ENCODE measurements at regions not wholly inside any gene's neighbourhood (a gene's known extent, or its start where the extent isn't known, plus 50 kb on each side); places are given as distances from the start of the nearest gene placed in this dataset.

GRCh38 chr5:159850160-159850559 is 66.1 kb upstream of the ADRA1B start:
- peaks cover 0 to 4% (median 0%) of the 10 kb centered on the region in 5 donors for H3K27me3 ChIP-seq (ENCODE audit: control insufficient read depth in 5 of 5, insufficient read depth in 4 of 5, low read length in 5 of 5)
- no peaks in the 10 kb centered on the region for H3K4me1 ChIP-seq (ENCODE audit: control insufficient read depth in 5 of 5, insufficient read depth in 5 of 5, low read length in 5 of 5)
- H3K36me3 ChIP-seq (ENCODE audit: control insufficient read depth in 5 of 5, insufficient read depth in 5 of 5, low read length in 5 of 5) = no peaks in the 10 kb centered on the region
- H3K4me3 ChIP-seq (ENCODE audit: low read depth in 1 of 5, low read length in 5 of 5) = no peak overlapping the region
- no peak overlapping the region for H3K27ac ChIP-seq (ENCODE audit: low read depth, low read length)
- no peaks in the 10 kb centered on the region for H3K9me3 ChIP-seq (ENCODE audit: control insufficient read depth in 5 of 5, low read length in 5 of 5)
- H3K9ac ChIP-seq (ENCODE audit: low read length in 5 of 5) = no peak overlapping the region

GRCh38 chr5:159851053-159851452 is 65.2 kb upstream of the ADRA1B start:
- Histone ChIP-seq H3K9ac (ENCODE audit: low read length in 5 of 5) (no peak overlapping the region), H3K27me3 (ENCODE audit: control insufficient read depth in 5 of 5, insufficient read depth in 4 of 5, low read length in 5 of 5) (peaks cover 0 to 6% (median 0%) of the 10 kb centered on the region in 5 donors), H3K4me1 (ENCODE audit: control insufficient read depth in 5 of 5, insufficient read depth in 5 of 5, low read length in 5 of 5) (no peaks in the 10 kb centered on the region), H3K4me3 (ENCODE audit: low read depth in 1 of 5, low read length in 5 of 5) (no peak overlapping the region), H3K36me3 (ENCODE audit: control insufficient read depth in 5 of 5, insufficient read depth in 5 of 5, low read length in 5 of 5) (no peaks in the 10 kb centered on the region), H3K9me3 (ENCODE audit: control insufficient read depth in 5 of 5, low read length in 5 of 5) (no peaks in the 10 kb centered on the region), H3K27ac (ENCODE audit: low read depth, low read length) (no peak overlapping the region)

GRCh38 chr5:159854916-159855315 is 61.4 kb upstream of the ADRA1B start:
- no peaks in the 10 kb centered on the region for H3K9me3 ChIP-seq (ENCODE audit: control insufficient read depth in 5 of 5, low read length in 5 of 5)
- no peak overlapping the region for H3K27ac ChIP-seq (ENCODE audit: low read depth, low read length)
- H3K9ac ChIP-seq (ENCODE audit: low read length in 5 of 5) = no peak overlapping the region
- no peak overlapping the region for H3K4me3 ChIP-seq (ENCODE audit: low read depth in 1 of 5, low read length in 5 of 5)
- peaks cover 0 to under 1% (median 0%) of the 10 kb centered on the region in 5 donors for H3K4me1 ChIP-seq (ENCODE audit: control insufficient read depth in 5 of 5, insufficient read depth in 5 of 5, low read length in 5 of 5)
- H3K27me3 ChIP-seq (ENCODE audit: control insufficient read depth in 5 of 5, insufficient read depth in 4 of 5, low read length in 5 of 5) = peaks cover 0 to 6% (median 0%) of the 10 kb centered on the region in 5 donors
- no peaks in the 10 kb centered on the region for H3K36me3 ChIP-seq (ENCODE audit: control insufficient read depth in 5 of 5, insufficient read depth in 5 of 5, low read length in 5 of 5)

- Histone ChIP-seq H3K36me3 (ENCODE audit: control insufficient read depth in 5 of 5, insufficient read depth in 5 of 5, low read length in 5 of 5) (no peaks in the 10 kb centered on the region), H3K4me1 (ENCODE audit: control insufficient read depth in 5 of 5, insufficient read depth in 5 of 5, low read length in 5 of 5) (peaks cover 0 to 7% (median 1%) of the 10 kb centered on the region in 5 donors), H3K9me3 (ENCODE audit: control insufficient read depth in 5 of 5, low read length in 5 of 5) (no peaks in the 10 kb centered on the region), H3K9ac (ENCODE audit: low read length in 5 of 5) (no peak overlapping the region), H3K27me3 (ENCODE audit: control insufficient read depth in 5 of 5, insufficient read depth in 4 of 5, low read length in 5 of 5) (peaks cover 0 to 2% (median 0%) of the 10 kb centered on the region in 5 donors), H3K27ac (ENCODE audit: low read depth, low read length) (no peak overlapping the region), H3K4me3 (ENCODE audit: low read depth in 1 of 5, low read length in 5 of 5) (no peak overlapping the region)
Observed at GRCh38 chr5:159855476-159856191, 60.6 kb upstream of the ADRA1B start.

GRCh38 chr5:159858871-159859270 is 57.4 kb upstream of the ADRA1B start:
- Histone ChIP-seq H3K4me3 (ENCODE audit: low read depth in 1 of 5, low read length in 5 of 5) (no peak overlapping the region), H3K4me1 (ENCODE audit: control insufficient read depth in 5 of 5, insufficient read depth in 5 of 5, low read length in 5 of 5) (peaks cover 0 to 13% (median 3%) of the 10 kb centered on the region in 5 donors), H3K36me3 (ENCODE audit: control insufficient read depth in 5 of 5, insufficient read depth in 5 of 5, low read length in 5 of 5) (no peaks in the 10 kb centered on the region), H3K9ac (ENCODE audit: low read length in 5 of 5) (no peak overlapping the region), H3K9me3 (ENCODE audit: control insufficient read depth in 5 of 5, low read length in 5 of 5) (no peaks in the 10 kb centered on the region), H3K27me3 (ENCODE audit: control insufficient read depth in 5 of 5, insufficient read depth in 4 of 5, low read length in 5 of 5) (peaks cover 0 to 2% (median 0%) of the 10 kb centered on the region in 5 donors), H3K27ac (ENCODE audit: low read depth, low read length) (no peak overlapping the region)

- no peaks in the 10 kb centered on the region for H3K9me3 ChIP-seq (ENCODE audit: control insufficient read depth in 5 of 5, low read length in 5 of 5)
- H3K4me1 ChIP-seq (ENCODE audit: control insufficient read depth in 5 of 5, insufficient read depth in 5 of 5, low read length in 5 of 5) = peaks cover 0 to 19% (median 18%) of the 10 kb centered on the region in 5 donors
- no peak overlapping the region for H3K4me3 ChIP-seq (ENCODE audit: low read depth in 1 of 5, low read length in 5 of 5)
- H3K27ac ChIP-seq (ENCODE audit: low read depth, low read length) = no peak overlapping the region
- no peak overlapping the region for H3K9ac ChIP-seq (ENCODE audit: low read length in 5 of 5)
- H3K27me3 ChIP-seq (ENCODE audit: control insufficient read depth in 5 of 5, insufficient read depth in 4 of 5, low read length in 5 of 5) = no peaks in the 10 kb centered on the region
- H3K36me3 ChIP-seq (ENCODE audit: control insufficient read depth in 5 of 5, insufficient read depth in 5 of 5, low read length in 5 of 5) = no peaks in the 10 kb centered on the region
Observed at GRCh38 chr5:159861086-159861485, 55.2 kb upstream of the ADRA1B start.

- peak overlapping the region in 4 of 5 donors; percentile 13 to 53 (median 44) for H3K4me3 ChIP-seq (ENCODE audit: low read depth in 1 of 5, low read length in 5 of 5)
- H3K36me3 ChIP-seq (ENCODE audit: control insufficient read depth in 5 of 5, insufficient read depth in 5 of 5, low read length in 5 of 5) = no peaks in the 10 kb centered on the region
- peaks cover 0 to 19% (median 17%) of the 10 kb centered on the region in 5 donors for H3K4me1 ChIP-seq (ENCODE audit: control insufficient read depth in 5 of 5, insufficient read depth in 5 of 5, low read length in 5 of 5)
- H3K27ac ChIP-seq (ENCODE audit: low read depth, low read length) = peak overlapping the region; percentile 15
- peak overlapping the region in 1 of 5 donors; percentile 11 for H3K9ac ChIP-seq (ENCODE audit: low read length in 5 of 5)
- H3K9me3 ChIP-seq (ENCODE audit: control insufficient read depth in 5 of 5, low read length in 5 of 5) = no peaks in the 10 kb centered on the region
- no peaks in the 10 kb centered on the region for H3K27me3 ChIP-seq (ENCODE audit: control insufficient read depth in 5 of 5, insufficient read depth in 4 of 5, low read length in 5 of 5)
Observed at GRCh38 chr5:159864885-159865691, 51.2 kb upstream of the ADRA1B start.

GRCh38 chr5:159866093-159866492 is 50.2 kb upstream of the ADRA1B start:
- no peak overlapping the region for H3K27ac ChIP-seq (ENCODE audit: low read depth, low read length)
- no peaks in the 10 kb centered on the region for H3K36me3 ChIP-seq (ENCODE audit: control insufficient read depth in 5 of 5, insufficient read depth in 5 of 5, low read length in 5 of 5)
- no peak overlapping the region for H3K9ac ChIP-seq (ENCODE audit: low read length in 5 of 5)
- no peak overlapping the region for H3K4me3 ChIP-seq (ENCODE audit: low read depth in 1 of 5, low read length in 5 of 5)
- H3K9me3 ChIP-seq (ENCODE audit: control insufficient read depth in 5 of 5, low read length in 5 of 5) = no peaks in the 10 kb centered on the region
- no peaks in the 10 kb centered on the region for H3K27me3 ChIP-seq (ENCODE audit: control insufficient read depth in 5 of 5, insufficient read depth in 4 of 5, low read length in 5 of 5)
- H3K4me1 ChIP-seq (ENCODE audit: control insufficient read depth in 5 of 5, insufficient read depth in 5 of 5, low read length in 5 of 5) = peaks cover 0 to 17% (median 8%) of the 10 kb centered on the region in 5 donors

All from subcutaneous abdominal adipose tissue (tissue), 5 donors.